GM12878 (cell line): ENCODE measurements at regions not wholly inside any gene's neighbourhood (a gene's known extent, or its start where the extent isn't known, plus 50 kb on each side); places are given as distances from the start of the nearest gene placed in this dataset.
A peak's percentile ranks its signal among the peaks of the same experiment; 100 is the strongest.

Experiments used
- ATAC-seq: fragments of 200-7000 bp; cut with Tn5 transposase; 3 replicates; pipeline ENCODE4 v1.9.1; 2020; ENCODE audit warnings: mild to moderate bottlenecking, moderate library complexity
- BruUV-seq: library from RNA; stranded (reverse); fragments of 400-500 nt; replicated peaks from 2 replicates; lab custom pipeline; 2021; lab: Mats Ljungman, UMichigan
- CTCF ChIA-PET: fragments of 300-600 bp; sonication (Branson Sonifier 250); formaldehyde crosslinking; extraction: SDS; loops from one replicate; lab custom pipeline; 2021; ENCODE audit warnings: inconsistent platforms; lab: Yijun Ruan, JAX
- POLR2A ChIA-PET: fragments of 350-600 bp; formaldehyde crosslinking; extraction: SDS; loops from one replicate; lab custom pipeline; 2021; ENCODE audit warnings: inconsistent platforms; lab: Charles Lee
- RAD21 ChIA-PET: fragments of 300-600 bp; sonication (Branson Sonifier 250); formaldehyde crosslinking; loops from one replicate; lab custom pipeline; 2023; ENCODE audit warnings: antibody characterized with exemption; ENCODE audit not compliant: unreplicated experiment; lab: Charles Lee
- SMC1A ChIA-PET: fragments of 300-600 bp; sonication (Branson Sonifier 250); formaldehyde crosslinking; loops from one replicate; lab custom pipeline; 2023; ENCODE audit not compliant: unreplicated experiment, uncharacterized antibody; lab: Charles Lee
- DNase-seq: peaks from one replicate; pipeline ENCODE4 v3.0.0-alpha.2; 2011; ENCODE audit warnings: low read depth, low spot score
- FAIRE-seq: peaks from 3 replicates; lab custom pipeline; 2011; peaks lifted over from hg19 to GRCh38; lab: Jason Lieb, UNC
- H2AFZ ChIP-seq: 2 replicates; pipeline ENCODE4 v1.6.0; 2011; ENCODE audit warnings: low read depth, low read length, control low read depth; ENCODE audit not compliant: control insufficient read depth
- H3K27ac ChIP-seq: 2 replicates; pipeline ENCODE4 v1.5.1; 2011; ENCODE audit warnings: control low read depth; ENCODE audit not compliant: control insufficient read depth, insufficient read depth
- H3K27me3 ChIP-seq, 2 experiments: replicated peaks in 1 of 2; 2 replicates each; pipeline versions ENCODE4 v1.6.0 to v1.6.1; 2011; ENCODE audit warnings: low read length in 1 of 2; ENCODE audit not compliant: control insufficient read depth in 2 of 2, insufficient read depth in 2 of 2
- H3K36me3 ChIP-seq, 2 experiments: 2 replicates each; pipeline ENCODE4 v1.5.1; 2011; ENCODE audit warnings: low read length in 1 of 2; ENCODE audit not compliant: control insufficient read depth in 2 of 2, insufficient read depth in 2 of 2
- H3K4me1 ChIP-seq: 2 replicates; pipeline ENCODE4 v1.6.1; 2011; ENCODE audit warnings: mild to moderate bottlenecking, low read length, moderate library complexity, mixed read lengths; ENCODE audit not compliant: control insufficient read depth, insufficient read depth
- H3K4me2 ChIP-seq: 2 replicates; pipeline ENCODE4 v1.6.0; 2011; ENCODE audit warnings: control low read depth; ENCODE audit not compliant: control insufficient read depth, insufficient read depth
- H3K4me3 ChIP-seq: fragments of 200-600 bp; sonication (generic); 2 replicates; pipeline ENCODE4 v1.5.1; 2016
- H3K79me2 ChIP-seq: 2 replicates; pipeline ENCODE4 v1.6.0; 2011; ENCODE audit warnings: low read length; ENCODE audit not compliant: control insufficient read depth, insufficient read depth
- H3K9ac ChIP-seq: 2 replicates; pipeline ENCODE4 v1.8.0; 2011; ENCODE audit warnings: low read length, control low read depth, mixed read lengths; ENCODE audit not compliant: control insufficient read depth, insufficient read depth
- H3K9me3 ChIP-seq: replicated peaks from 3 replicates; pipeline ENCODE4 v1.5.1; 2011; ENCODE audit warnings: mild to moderate bottlenecking, low read length; ENCODE audit not compliant: control insufficient read depth, insufficient read depth
- H4K20me1 ChIP-seq: 2 replicates; pipeline ENCODE4 v1.6.0; 2011; ENCODE audit not compliant: control insufficient read depth, insufficient read depth
- BHLHE40 ChIP-seq, 2 experiments: fragments of 450-650 bp in 1 of 2; IDR thresholded peaks; 2 replicates each; pipeline ENCODE4 v1.6.1; 2011 to 2017; ENCODE audit warnings: low read depth in 2 of 2, borderline replicate concordance in 1 of 2, improper control_type of control experiment in 1 of 2, low read length in 1 of 2, mild to moderate bottlenecking in 1 of 2
- KDM1A ChIP-seq: fragments of 200-600 bp; sonication (generic); IDR thresholded peaks from 2 replicates; pipeline ENCODE4 v1.6.1; 2016; ENCODE audit warnings: borderline replicate concordance
- RCOR1 ChIP-seq: conservative IDR thresholded peaks from 2 replicates; pipeline ENCODE4 v1.6.1; 2012; ENCODE audit warnings: low read depth, low read length, improper control_type of control experiment
- SPI1 ChIP-seq: IDR thresholded peaks from 2 replicates; pipeline ENCODE4 v1.6.1; 2011; ENCODE audit warnings: low read depth, mild to moderate bottlenecking, low read length, moderate library complexity, borderline replicate concordance; ENCODE audit not compliant: insufficient read depth
- WGBS: methylation state at CpG from one replicate; pipeline ENCODE4 v1.1.6; 2016; ENCODE audit warnings: low lambda C conversion rate; ENCODE audit not compliant: insufficient replicate concordance, insufficient coverage; ENCODE audit errors: missing lambda C conversion rate; 5-methylcytosine and 5-hydroxymethylcytosine counted together
- in situ Hi-C: fragments of 300-500 bp; cut with MboI; formaldehyde crosslinking; loops from 9 replicates; pipeline ENCODE4 v1.14.3; 2018; ENCODE audit warnings: mixed read lengths
- intact Hi-C: fragments of 100-400 bp; cut with micrococcal nuclease; formaldehyde crosslinking; loops from one replicate; pipeline ENCODE4 v1.14.2; 2022; ENCODE audit not compliant: unreplicated experiment
- TF ChIP-seq, protein P1 (sequence below): fragments of 450-650 bp; IDR thresholded peaks from 2 replicates; pipeline ENCODE4 v1.6.1; 2018; ENCODE audit warnings: mild to moderate bottlenecking, low read depth, moderate library complexity; ENCODE audit not compliant: partially characterized antibody
- TF ChIP-seq, protein P2 (sequence below): fragments of 450-650 bp; IDR thresholded peaks from 2 replicates; pipeline ENCODE4 v1.6.1; 2016; ENCODE audit warnings: mild to moderate bottlenecking

DNA sequence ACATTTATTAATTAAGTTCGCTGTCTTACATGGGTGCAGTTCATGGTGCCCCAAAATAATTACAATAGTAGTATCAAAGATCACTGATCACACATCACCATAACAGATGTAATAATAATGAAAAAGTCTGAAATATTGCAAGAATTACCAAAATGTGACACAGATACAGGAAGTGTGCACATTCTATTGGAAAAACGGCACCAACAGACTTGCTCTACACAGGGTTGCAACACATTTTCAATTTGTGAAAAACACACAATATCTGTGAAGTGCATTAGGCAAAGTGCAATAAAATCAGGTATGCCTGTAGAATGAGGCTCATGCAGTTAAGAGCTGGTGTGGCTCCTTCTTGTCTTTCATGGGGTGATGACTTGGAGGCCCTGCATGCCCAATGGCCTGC is 265.8 kb downstream of the RPLP1 start:
- ATAC-seq (no peak), FAIRE-seq (no peak), DNase-seq (no peak)
- ChIA-PET SMC1A (interaction anchor here (1.0 to 2.2 kb wide), 2 partner anchors 14 to 39 kb away, joined by 3 to 4 read pairs; no protein-coding TSS in a partner anchor), POLR2A (interaction anchor here (1.4 kb wide), 1 partner anchor 49 kb away, joined by 3 read pairs; no protein-coding TSS in a partner anchor), CTCF (interaction anchor here (1.3 kb wide), 1 partner anchor 37 kb away, joined by 5 read pairs; no protein-coding TSS in a partner anchor), RAD21 (interaction anchor here (1.9 kb wide), 1 partner anchor 38 kb away, joined by 6 read pairs; no protein-coding TSS in a partner anchor)
- H4K20me1 ChIP-seq, result no peaks in the 10 kb centered on the region
- H3K79me2 ChIP-seq, result no peaks in the 10 kb centered on the region
- no peak overlapping the region for H3K4me3 ChIP-seq
- intact Hi-C loops, result no loop called here
- TF ChIP-seq RCOR1, result no peak
- in situ Hi-C loops, result no loop called here
- H3K9me3 ChIP-seq, result no peaks in the 10 kb centered on the region; the same call in 2 of the 3 replicates
- no peak overlapping the region for H3K4me2 ChIP-seq
- H3K27me3 ChIP-seq, result no peaks in the 10 kb centered on the region
- H3K27ac ChIP-seq, result no peak overlapping the region
- H2AFZ ChIP-seq, result no peak overlapping the region
- 61% methylated on average over 2 of the region's 2 CpGs for WGBS
- BruUV-seq, result no TSS peak
- peaks cover 34% of the 10 kb centered on the region for H3K4me1 ChIP-seq
- H3K36me3 ChIP-seq, result no peaks in the 10 kb centered on the region
- H3K9ac ChIP-seq, result no peak overlapping the region

DNA sequence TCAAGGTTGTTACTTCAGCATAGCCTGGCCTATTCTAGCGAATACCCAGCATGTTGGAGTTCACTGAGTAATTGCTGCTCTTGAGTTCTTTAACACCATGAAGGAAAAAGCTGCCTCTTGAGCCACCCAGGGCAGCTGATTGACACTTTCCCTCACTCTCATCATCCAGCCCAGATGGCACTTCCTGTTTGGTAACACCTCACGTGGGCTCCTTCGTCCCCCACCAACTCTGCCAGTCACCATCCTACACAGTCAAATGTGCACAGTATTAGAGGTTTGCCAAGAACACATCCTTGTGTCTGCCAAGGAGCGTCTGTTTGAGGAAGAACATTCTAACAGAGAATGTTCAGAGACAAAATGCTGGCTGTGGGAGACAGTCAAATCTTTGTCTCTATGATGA is 266.3 kb downstream of the RPLP1 start:
- FAIRE-seq, result no peak
- no peaks in the 10 kb centered on the region for H4K20me1 ChIP-seq
- no peak overlapping the region for H3K4me2 ChIP-seq
- in situ Hi-C loops, result no loop called here
- no peak overlapping the region for H3K27ac ChIP-seq
- H3K9ac ChIP-seq, result no peak overlapping the region
- no TSS peak for BruUV-seq
- TF ChIP-seq, protein P1, sequence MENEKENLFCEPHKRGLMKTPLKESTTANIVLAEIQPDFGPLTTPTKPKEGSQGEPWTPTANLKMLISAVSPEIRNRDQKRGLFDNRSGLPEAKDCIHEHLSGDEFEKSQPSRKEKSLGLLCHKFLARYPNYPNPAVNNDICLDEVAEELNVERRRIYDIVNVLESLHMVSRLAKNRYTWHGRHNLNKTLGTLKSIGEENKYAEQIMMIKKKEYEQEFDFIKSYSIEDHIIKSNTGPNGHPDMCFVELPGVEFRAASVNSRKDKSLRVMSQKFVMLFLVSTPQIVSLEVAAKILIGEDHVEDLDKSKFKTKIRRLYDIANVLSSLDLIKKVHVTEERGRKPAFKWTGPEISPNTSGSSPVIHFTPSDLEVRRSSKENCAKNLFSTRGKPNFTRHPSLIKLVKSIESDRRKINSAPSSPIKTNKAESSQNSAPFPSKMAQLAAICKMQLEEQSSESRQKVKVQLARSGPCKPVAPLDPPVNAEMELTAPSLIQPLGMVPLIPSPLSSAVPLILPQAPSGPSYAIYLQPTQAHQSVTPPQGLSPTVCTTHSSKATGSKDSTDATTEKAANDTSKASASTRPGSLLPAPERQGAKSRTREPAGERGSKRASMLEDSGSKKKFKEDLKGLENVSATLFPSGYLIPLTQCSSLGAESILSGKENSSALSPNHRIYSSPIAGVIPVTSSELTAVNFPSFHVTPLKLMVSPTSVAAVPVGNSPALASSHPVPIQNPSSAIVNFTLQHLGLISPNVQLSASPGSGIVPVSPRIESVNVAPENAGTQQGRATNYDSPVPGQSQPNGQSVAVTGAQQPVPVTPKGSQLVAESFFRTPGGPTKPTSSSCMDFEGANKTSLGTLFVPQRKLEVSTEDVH, result no peak
- no peak for TF ChIP-seq KDM1A
- peak; percentile 15 to 60; a peak in 3 of 4 replicates for TF ChIP-seq BHLHE40 (IDR thresholded peaks at IDR 0.05; ENCODE audit: borderline replicate concordance in 1 of 2, low read depth in 2 of 2, low read length in 1 of 2)
- TF ChIP-seq SPI1, result peak; percentile 14; the same call in 1 of the 2 replicates
- TF ChIP-seq, protein P2, sequence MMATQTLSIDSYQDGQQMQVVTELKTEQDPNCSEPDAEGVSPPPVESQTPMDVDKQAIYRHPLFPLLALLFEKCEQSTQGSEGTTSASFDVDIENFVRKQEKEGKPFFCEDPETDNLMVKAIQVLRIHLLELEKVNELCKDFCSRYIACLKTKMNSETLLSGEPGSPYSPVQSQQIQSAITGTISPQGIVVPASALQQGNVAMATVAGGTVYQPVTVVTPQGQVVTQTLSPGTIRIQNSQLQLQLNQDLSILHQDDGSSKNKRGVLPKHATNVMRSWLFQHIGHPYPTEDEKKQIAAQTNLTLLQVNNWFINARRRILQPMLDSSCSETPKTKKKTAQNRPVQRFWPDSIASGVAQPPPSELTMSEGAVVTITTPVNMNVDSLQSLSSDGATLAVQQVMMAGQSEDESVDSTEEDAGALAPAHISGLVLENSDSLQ, result peak; percentile 83
- ATAC-seq, result no peak
- no peak overlapping the region for H2AFZ ChIP-seq
- no peaks in the 10 kb centered on the region for H3K79me2 ChIP-seq
- 35% methylated on average over 4 of the region's 4 CpGs for WGBS
- H3K36me3 ChIP-seq, result no peaks in the 10 kb centered on the region
- H3K9me3 ChIP-seq, result no peaks in the 10 kb centered on the region; the same call in 2 of the 3 replicates
- peaks cover 29% of the 10 kb centered on the region for H3K4me1 ChIP-seq
- ChIA-PET POLR2A (interaction anchor here (1.4 kb wide), 1 partner anchor 50 kb away, joined by 3 read pairs; no protein-coding TSS in a partner anchor), SMC1A (interaction anchor here (1.0 to 2.2 kb wide), 3 partner anchors 13 to 46 kb away, joined by 3 to 4 read pairs (median 3); no protein-coding TSS in a partner anchor), RAD21 (interaction anchor here (1.1 to 1.9 kb wide), 3 partner anchors 32 to 39 kb away, joined by 3 to 6 read pairs (median 6); no protein-coding TSS in a partner anchor), CTCF (interaction anchor here (1.2 to 1.4 kb wide), 3 partner anchors 10 to 748 kb away, joined by 3 to 5 read pairs (median 4); no protein-coding TSS in a partner anchor)
- DNase-seq, result no peak
- intact Hi-C loops, result no loop called here
- no peaks in the 10 kb centered on the region for H3K27me3 ChIP-seq
- H3K4me3 ChIP-seq, result no peak overlapping the region
